Panc1 (cell line): ENCODE measurements at regions not wholly inside any gene's neighbourhood (a gene's known extent, or its start where the extent isn't known, plus 50 kb on each side); places are given as distances from the start of the nearest gene placed in this dataset.
"Not testable (repeated sequence)": the region's sequence is repeated elsewhere in the genome, so short reads cannot be mapped to it uniquely, and the experiment has no call there.

Experiments used
- ATAC-seq: fragments of 200-7000 bp; cut with Tn5 transposase; 2 replicates; pipeline ENCODE4 v1.9.1; 2020; ENCODE audit warnings: mild to moderate bottlenecking, moderate library complexity
- BruUV-seq: library from RNA; stranded (reverse); fragments of 400-500 nt; replicated peaks from 2 replicates; lab custom pipeline; 2021; lab: Mats Ljungman, UMichigan
- CTCF ChIA-PET: fragments of 300-600 bp; sonication (Branson Sonifier 250); formaldehyde crosslinking; loops from one replicate; lab custom pipeline; 2022; ENCODE audit warnings: antibody characterized with exemption; lab: Charles Lee
- POLR2A ChIA-PET: fragments of 300-600 bp; sonication (Branson Sonifier 250); formaldehyde crosslinking; loops from one replicate; lab custom pipeline; 2022; ENCODE audit warnings: antibody characterized with exemption; lab: Charles Lee
- DNase-seq: peaks from one replicate; pipeline ENCODE4 v3.0.0-alpha.2; 2010; ENCODE audit warnings: low read depth, low spot score
- H3K27ac ChIP-seq: 2 replicates; pipeline ENCODE4 v1.5.1; 2011; ENCODE audit warnings: mild to moderate bottlenecking, low read length, inconsistent platforms
- H3K27me3 ChIP-seq: fragments of 200-500 bp; sonication (Bioruptor generic); 2 replicates; pipeline ENCODE4 v1.6.0; 2014; ENCODE audit warnings: low read length, inconsistent platforms; ENCODE audit not compliant: control insufficient read depth, insufficient read depth
- H3K36me3 ChIP-seq: fragments of 200-500 bp; sonication (Bioruptor generic); 2 replicates; pipeline ENCODE4 v1.5.1; 2014; ENCODE audit warnings: inconsistent platforms, mild to moderate bottlenecking, low read length, moderate library complexity; ENCODE audit not compliant: control insufficient read depth, insufficient read depth
- H3K4me1 ChIP-seq: 2 replicates; pipeline ENCODE4 v1.5.1; 2011; ENCODE audit warnings: inconsistent platforms, mild to moderate bottlenecking, low read length, moderate library complexity; ENCODE audit not compliant: control insufficient read depth, insufficient read depth
- H3K4me3 ChIP-seq, 2 experiments: 2 replicates each; pipeline ENCODE4 v1.5.1; 2011 to 2012; ENCODE audit warnings: low read depth in 2 of 2, low read length in 2 of 2, mild to moderate bottlenecking in 2 of 2, inconsistent platforms in 1 of 2, moderate library complexity in 1 of 2
- H3K9me3 ChIP-seq: fragments of 200-500 bp; sonication (Bioruptor generic); 2 replicates; pipeline ENCODE4 v1.5.1; 2014; ENCODE audit warnings: low read depth, mild to moderate bottlenecking, inconsistent platforms, low read length, moderate library complexity; ENCODE audit not compliant: control insufficient read depth, insufficient read depth
- POLR2AphosphoS5 ChIP-seq: IDR thresholded peaks from 2 replicates; pipeline ENCODE4 v1.6.1; 2012; ENCODE audit warnings: mild to moderate bottlenecking, low read depth, low read length, moderate library complexity
- SIN3A ChIP-seq: IDR thresholded peaks from 2 replicates; pipeline ENCODE4 v1.6.1; 2012; ENCODE audit warnings: low read depth, mild to moderate bottlenecking, low read length, moderate library complexity, borderline replicate concordance; ENCODE audit not compliant: insufficient read depth
- TCF7L2 ChIP-seq: IDR thresholded peaks from 2 replicates; pipeline ENCODE4 v1.6.1; 2011; ENCODE audit warnings: mild to moderate bottlenecking, low read depth, low read length, inconsistent platforms
- in situ Hi-C: cut with HindIII; loops from 2 replicates; pipeline ENCODE4 v1.10.0; 2016; ENCODE audit warnings: low sequenced_read_pairs, low pct_unique_long_range_greater_than_20kb
- intact Hi-C: fragments of 100-400 bp; cut with micrococcal nuclease; formaldehyde crosslinking; loops from one replicate; pipeline ENCODE4 v1.10.0; 2022; ENCODE audit not compliant: unreplicated experiment
- TF ChIP-seq, protein P1 (sequence below), 2 experiments: IDR thresholded peaks; 2 replicates each; pipeline ENCODE4 v1.6.1; 2011 to 2012; ENCODE audit warnings: low read depth in 2 of 2, control low read depth in 1 of 2, low read length in 1 of 2, mild to moderate bottlenecking in 1 of 2, moderate library complexity in 1 of 2; ENCODE audit not compliant: insufficient read depth in 1 of 2
- TF ChIP-seq, protein P2 (sequence below): fragments of 450-650 bp; IDR thresholded peaks from 2 replicates; pipeline ENCODE4 v1.5.1; 2017; ENCODE audit warnings: mild to moderate bottlenecking

DNA sequence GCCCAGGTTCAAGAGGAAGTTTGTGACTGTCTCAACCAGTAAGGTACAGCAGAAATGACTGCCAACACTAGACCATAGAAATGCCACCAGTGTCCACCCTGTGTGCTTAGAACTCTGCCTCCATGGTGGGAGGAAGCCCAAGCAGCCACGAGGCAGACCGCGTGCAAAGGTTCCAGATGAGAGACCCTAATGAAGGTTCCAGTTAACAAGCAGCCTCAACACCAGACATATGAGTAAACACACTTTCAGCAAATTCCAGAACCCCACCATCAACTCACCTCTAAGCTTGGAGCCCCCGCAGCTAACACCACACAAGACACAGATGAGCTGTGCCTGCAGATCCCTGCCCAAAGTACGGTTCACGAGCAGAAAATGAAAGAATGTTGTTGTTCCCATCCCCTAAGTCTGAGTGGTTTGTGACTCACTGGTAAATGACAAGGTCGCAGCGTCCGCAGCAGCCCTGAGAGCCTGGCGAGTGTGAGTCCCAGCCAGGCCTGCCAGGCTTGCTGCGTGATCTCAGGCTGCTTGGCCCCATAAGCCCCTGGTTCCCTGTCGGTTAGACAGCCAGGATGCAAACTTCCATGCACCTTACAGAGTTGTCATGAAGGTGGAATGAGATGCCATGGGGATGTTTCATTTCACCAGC is 193.7 kb downstream of the C16orf95 start:
- H3K36me3 ChIP-seq: no peaks in the 10 kb centered on the region
- H3K27ac ChIP-seq: no peak overlapping the region
- TF ChIP-seq POLR2AphosphoS5 (no peak), TCF7L2 (no peak), SIN3A (no peak)
- TF ChIP-seq, protein P1, sequence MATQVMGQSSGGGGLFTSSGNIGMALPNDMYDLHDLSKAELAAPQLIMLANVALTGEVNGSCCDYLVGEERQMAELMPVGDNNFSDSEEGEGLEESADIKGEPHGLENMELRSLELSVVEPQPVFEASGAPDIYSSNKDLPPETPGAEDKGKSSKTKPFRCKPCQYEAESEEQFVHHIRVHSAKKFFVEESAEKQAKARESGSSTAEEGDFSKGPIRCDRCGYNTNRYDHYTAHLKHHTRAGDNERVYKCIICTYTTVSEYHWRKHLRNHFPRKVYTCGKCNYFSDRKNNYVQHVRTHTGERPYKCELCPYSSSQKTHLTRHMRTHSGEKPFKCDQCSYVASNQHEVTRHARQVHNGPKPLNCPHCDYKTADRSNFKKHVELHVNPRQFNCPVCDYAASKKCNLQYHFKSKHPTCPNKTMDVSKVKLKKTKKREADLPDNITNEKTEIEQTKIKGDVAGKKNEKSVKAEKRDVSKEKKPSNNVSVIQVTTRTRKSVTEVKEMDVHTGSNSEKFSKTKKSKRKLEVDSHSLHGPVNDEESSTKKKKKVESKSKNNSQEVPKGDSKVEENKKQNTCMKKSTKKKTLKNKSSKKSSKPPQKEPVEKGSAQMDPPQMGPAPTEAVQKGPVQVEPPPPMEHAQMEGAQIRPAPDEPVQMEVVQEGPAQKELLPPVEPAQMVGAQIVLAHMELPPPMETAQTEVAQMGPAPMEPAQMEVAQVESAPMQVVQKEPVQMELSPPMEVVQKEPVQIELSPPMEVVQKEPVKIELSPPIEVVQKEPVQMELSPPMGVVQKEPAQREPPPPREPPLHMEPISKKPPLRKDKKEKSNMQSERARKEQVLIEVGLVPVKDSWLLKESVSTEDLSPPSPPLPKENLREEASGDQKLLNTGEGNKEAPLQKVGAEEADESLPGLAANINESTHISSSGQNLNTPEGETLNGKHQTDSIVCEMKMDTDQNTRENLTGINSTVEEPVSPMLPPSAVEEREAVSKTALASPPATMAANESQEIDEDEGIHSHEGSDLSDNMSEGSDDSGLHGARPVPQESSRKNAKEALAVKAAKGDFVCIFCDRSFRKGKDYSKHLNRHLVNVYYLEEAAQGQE (IDR thresholded peaks at IDR 0.05; ENCODE audit: insufficient read depth in 1 of 2, low read depth in 2 of 2, low read length in 1 of 2): no peak
- TF ChIP-seq, protein P2, sequence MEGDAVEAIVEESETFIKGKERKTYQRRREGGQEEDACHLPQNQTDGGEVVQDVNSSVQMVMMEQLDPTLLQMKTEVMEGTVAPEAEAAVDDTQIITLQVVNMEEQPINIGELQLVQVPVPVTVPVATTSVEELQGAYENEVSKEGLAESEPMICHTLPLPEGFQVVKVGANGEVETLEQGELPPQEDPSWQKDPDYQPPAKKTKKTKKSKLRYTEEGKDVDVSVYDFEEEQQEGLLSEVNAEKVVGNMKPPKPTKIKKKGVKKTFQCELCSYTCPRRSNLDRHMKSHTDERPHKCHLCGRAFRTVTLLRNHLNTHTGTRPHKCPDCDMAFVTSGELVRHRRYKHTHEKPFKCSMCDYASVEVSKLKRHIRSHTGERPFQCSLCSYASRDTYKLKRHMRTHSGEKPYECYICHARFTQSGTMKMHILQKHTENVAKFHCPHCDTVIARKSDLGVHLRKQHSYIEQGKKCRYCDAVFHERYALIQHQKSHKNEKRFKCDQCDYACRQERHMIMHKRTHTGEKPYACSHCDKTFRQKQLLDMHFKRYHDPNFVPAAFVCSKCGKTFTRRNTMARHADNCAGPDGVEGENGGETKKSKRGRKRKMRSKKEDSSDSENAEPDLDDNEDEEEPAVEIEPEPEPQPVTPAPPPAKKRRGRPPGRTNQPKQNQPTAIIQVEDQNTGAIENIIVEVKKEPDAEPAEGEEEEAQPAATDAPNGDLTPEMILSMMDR: no peak
- BruUV-seq: no TSS peak
- in situ Hi-C loops: no loop called here
- POLR2A ChIA-PET: no interaction called here
- intact Hi-C loops: no loop called here
- no peaks in the 10 kb centered on the region for H3K9me3 ChIP-seq
- DNase-seq (no peak), ATAC-seq (no peak)
- CTCF ChIA-PET: no interaction called here
- no peaks in the 10 kb centered on the region for H3K4me1 ChIP-seq
- no peak overlapping the region for H3K4me3 ChIP-seq
- H3K27me3 ChIP-seq: no peaks in the 10 kb centered on the region

DNA sequence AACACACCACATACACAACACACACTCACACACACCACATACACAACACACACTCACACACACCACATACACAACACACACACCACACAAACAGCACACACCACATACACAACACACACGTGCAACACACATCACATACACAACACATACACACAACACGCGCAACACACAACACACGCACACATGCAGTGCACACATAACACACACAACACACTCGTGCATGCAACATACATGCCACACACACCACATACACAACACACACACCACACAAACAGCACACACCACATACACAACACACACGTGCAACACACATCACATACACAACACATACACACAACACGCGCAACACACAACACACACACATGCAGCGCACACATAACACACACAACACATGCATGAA is 192.8 kb downstream of the C16orf95 start:
- H3K4me1 ChIP-seq, H3K36me3 ChIP-seq, ATAC-seq, H3K9me3 ChIP-seq, DNase-seq, H3K27me3 ChIP-seq, POLR2A ChIA-PET, intact Hi-C loops, CTCF ChIA-PET, H3K27ac ChIP-seq, H3K4me3 ChIP-seq, BruUV-seq, in situ Hi-C loops: not testable (repeated sequence)
